Fibroblast of gingiva (primary cell): ENCODE measurements at regions not wholly inside any gene's neighbourhood (a gene's known extent, or its start where the extent isn't known, plus 50 kb on each side); places are given as distances from the start of the nearest gene placed in this dataset.

Experiments
- DNase-seq: peaks from one replicate; pipeline ENCODE4 v3.0.0-alpha.2; 2011; ENCODE audit warnings: low read depth

- no peak for DNase-seq
These were observed 1015.7 kb downstream of the EFNB2 start for GRCh38 chr13:105519771-105520170.

GRCh38 chr13:105518086-105518485 lies 1017.4 kb downstream of the EFNB2 start:
- no peak for DNase-seq

- DNase-seq = no peak
These were observed 1021.1 kb downstream of the EFNB2 start for GRCh38 chr13:105514401-105514800.

- no peak for DNase-seq
These were observed 1022.0 kb downstream of the EFNB2 start for GRCh38 chr13:105513448-105513847.

GRCh38 chr13:105509981-105510762 lies 1025.3 kb downstream of the EFNB2 start:
- DNase-seq = no peak

GRCh38 chr13:105506463-105506862 lies 1029.0 kb downstream of the EFNB2 start:
- DNase-seq = no peak

GRCh38 chr13:105502193-105502592 lies 1033.3 kb downstream of the EFNB2 start:
- no peak for DNase-seq

- no peak for DNase-seq
These were observed 1037.9 kb downstream of the EFNB2 start for GRCh38 chr13:105497597-105497996.

- DNase-seq = no peak
These were observed 1043.2 kb downstream of the EFNB2 start for GRCh38 chr13:105492216-105492615.

- DNase-seq = no peak
These were observed 1044.1 kb downstream of the EFNB2 start for GRCh38 chr13:105491345-105491744.

- DNase-seq = no peak
These were observed 1050.4 kb downstream of the EFNB2 start for GRCh38 chr13:105485081-105485480.

- DNase-seq = no peak
These were observed 1060.4 kb downstream of the EFNB2 start for GRCh38 chr13:105474983-105475610.

- DNase-seq = no peak
These were observed 1063.8 kb downstream of the EFNB2 start for GRCh38 chr13:105471673-105472072.

- no peak for DNase-seq
These were observed 1069.1 kb downstream of the EFNB2 start for GRCh38 chr13:105466376-105466775.

- no peak for DNase-seq
These were observed 1069.7 kb downstream of the EFNB2 start, which contains the start of gene DAOA for GRCh38 chr13:105465745-105466144. TSS of gene DAOA (plus strand) at chr13:105466045.

GRCh38 chr13:105465251-105465650 lies 1070.2 kb downstream of the EFNB2 start:
- no peak for DNase-seq

- DNase-seq = no peak
These were observed 1071.2 kb downstream of the EFNB2 start for GRCh38 chr13:105464249-105464648.

- DNase-seq = no peak
These were observed 1072.4 kb downstream of the EFNB2 start for GRCh38 chr13:105463011-105463501.

- DNase-seq = no peak
These were observed 1073.4 kb downstream of the EFNB2 start for GRCh38 chr13:105462098-105462497.

GRCh38 chr13:105452895-105453294 lies 1082.6 kb downstream of the EFNB2 start:
- DNase-seq = no peak

- DNase-seq = no peak
These were observed 1084.7 kb downstream of the EFNB2 start for GRCh38 chr13:105450784-105451183.

- DNase-seq = no peak
These were observed 1086.7 kb downstream of the EFNB2 start for GRCh38 chr13:105448811-105449210.

- DNase-seq = no peak
These were observed 1089.3 kb downstream of the EFNB2 start for GRCh38 chr13:105446197-105446596.
